ENCODE measurements at regions not wholly inside any gene's neighbourhood (a gene's known extent, or its start where the extent isn't known, plus 50 kb on each side); places are given as distances from the start of the nearest gene placed in this dataset.

GRCh38 chr4:124958847-124959246 lies 246.3 kb upstream of the ANKRD50 start (continued):
- TF ChIP-seq, protein P1, sequence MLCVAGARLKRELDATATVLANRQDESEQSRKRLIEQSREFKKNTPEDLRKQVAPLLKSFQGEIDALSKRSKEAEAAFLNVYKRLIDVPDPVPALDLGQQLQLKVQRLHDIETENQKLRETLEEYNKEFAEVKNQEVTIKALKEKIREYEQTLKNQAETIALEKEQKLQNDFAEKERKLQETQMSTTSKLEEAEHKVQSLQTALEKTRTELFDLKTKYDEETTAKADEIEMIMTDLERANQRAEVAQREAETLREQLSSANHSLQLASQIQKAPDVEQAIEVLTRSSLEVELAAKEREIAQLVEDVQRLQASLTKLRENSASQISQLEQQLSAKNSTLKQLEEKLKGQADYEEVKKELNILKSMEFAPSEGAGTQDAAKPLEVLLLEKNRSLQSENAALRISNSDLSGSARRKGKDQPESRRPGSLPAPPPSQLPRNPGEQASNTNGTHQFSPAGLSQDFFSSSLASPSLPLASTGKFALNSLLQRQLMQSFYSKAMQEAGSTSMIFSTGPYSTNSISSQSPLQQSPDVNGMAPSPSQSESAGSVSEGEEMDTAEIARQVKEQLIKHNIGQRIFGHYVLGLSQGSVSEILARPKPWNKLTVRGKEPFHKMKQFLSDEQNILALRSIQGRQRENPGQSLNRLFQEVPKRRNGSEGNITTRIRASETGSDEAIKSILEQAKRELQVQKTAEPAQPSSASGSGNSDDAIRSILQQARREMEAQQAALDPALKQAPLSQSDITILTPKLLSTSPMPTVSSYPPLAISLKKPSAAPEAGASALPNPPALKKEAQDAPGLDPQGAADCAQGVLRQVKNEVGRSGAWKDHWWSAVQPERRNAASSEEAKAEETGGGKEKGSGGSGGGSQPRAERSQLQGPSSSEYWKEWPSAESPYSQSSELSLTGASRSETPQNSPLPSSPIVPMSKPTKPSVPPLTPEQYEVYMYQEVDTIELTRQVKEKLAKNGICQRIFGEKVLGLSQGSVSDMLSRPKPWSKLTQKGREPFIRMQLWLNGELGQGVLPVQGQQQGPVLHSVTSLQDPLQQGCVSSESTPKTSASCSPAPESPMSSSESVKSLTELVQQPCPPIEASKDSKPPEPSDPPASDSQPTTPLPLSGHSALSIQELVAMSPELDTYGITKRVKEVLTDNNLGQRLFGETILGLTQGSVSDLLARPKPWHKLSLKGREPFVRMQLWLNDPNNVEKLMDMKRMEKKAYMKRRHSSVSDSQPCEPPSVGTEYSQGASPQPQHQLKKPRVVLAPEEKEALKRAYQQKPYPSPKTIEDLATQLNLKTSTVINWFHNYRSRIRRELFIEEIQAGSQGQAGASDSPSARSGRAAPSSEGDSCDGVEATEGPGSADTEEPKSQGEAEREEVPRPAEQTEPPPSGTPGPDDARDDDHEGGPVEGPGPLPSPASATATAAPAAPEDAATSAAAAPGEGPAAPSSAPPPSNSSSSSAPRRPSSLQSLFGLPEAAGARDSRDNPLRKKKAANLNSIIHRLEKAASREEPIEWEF (IDR thresholded peaks at IDR 0.05; ENCODE audit: insufficient replicate concordance, low read depth, low read length) = no peak

- ChIA-PET SMC1A (ENCODE audit: uncharacterized antibody, unreplicated experiment) (no interaction called here), RAD21 (ENCODE audit: unreplicated experiment) (no interaction called here), CTCF (no interaction called here), POLR2A (interaction anchor here (0.5 kb wide), 1 partner anchor 16 kb away, joined by 3 read pairs; no protein-coding TSS in a partner anchor)
- Histone ChIP-seq H3K9ac (ENCODE audit: control insufficient read depth, insufficient read depth, low read length) (no peak overlapping the region), H4K20me1 (ENCODE audit: control insufficient read depth, insufficient read depth) (no peaks in the 10 kb centered on the region), H3K79me2 (ENCODE audit: control insufficient read depth, insufficient read depth, low read length) (no peaks in the 10 kb centered on the region), H3K4me3 (no peak overlapping the region), H2AFZ (ENCODE audit: control insufficient read depth, low read depth, low read length) (no peak overlapping the region), H3K27ac (ENCODE audit: control insufficient read depth, insufficient read depth) (no peak overlapping the region), H3K4me2 (ENCODE audit: control insufficient read depth, insufficient read depth) (no peak overlapping the region), H3K27me3 (replicated peaks in 1 of 2; ENCODE audit: control insufficient read depth in 2 of 2, insufficient read depth in 2 of 2, low read length in 1 of 2) (no peaks in the 10 kb centered on the region), H3K9me3 (replicated peaks; ENCODE audit: control insufficient read depth, insufficient read depth, low read length) (no peaks in the 10 kb centered on the region; the same call in 2 of the 3 replicates), H3K36me3 (ENCODE audit: control insufficient read depth in 2 of 2, insufficient read depth in 2 of 2, low read length in 1 of 2) (no peaks in the 10 kb centered on the region), H3K4me1 (ENCODE audit: control insufficient read depth, insufficient read depth, low read length) (no peaks in the 10 kb centered on the region)
- BruUV-seq (replicated peaks) = no TSS peak
- 11% methylated on average over 2 of the region's 2 CpGs for WGBS (ENCODE audit: insufficient coverage, insufficient replicate concordance, low lambda C conversion rate, missing lambda C conversion rate)
- FAIRE-seq (no peak), ATAC-seq (no peak), DNase-seq (ENCODE audit: low read depth, low spot score) (no peak)
- in situ Hi-C loops (cut with MboI) (no loop called here), intact Hi-C loops (cut with micrococcal nuclease; ENCODE audit: unreplicated experiment) (no loop called here)
- no peak for TF ChIP-seq RCOR1 (conservative IDR thresholded peaks at IDR 0.05; ENCODE audit: low read depth, low read length)
- no peak for TF ChIP-seq KLF5 (IDR thresholded peaks at IDR 0.05; ENCODE audit: partially characterized antibody)
- TF ChIP-seq IRF4 (IDR thresholded peaks at IDR 0.05; ENCODE audit: low read depth, low read length) = no peak
- TF ChIP-seq, protein P2, sequence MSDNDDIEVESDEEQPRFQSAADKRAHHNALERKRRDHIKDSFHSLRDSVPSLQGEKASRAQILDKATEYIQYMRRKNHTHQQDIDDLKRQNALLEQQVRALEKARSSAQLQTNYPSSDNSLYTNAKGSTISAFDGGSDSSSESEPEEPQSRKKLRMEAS (IDR thresholded peaks at IDR 0.05; ENCODE audit: low read depth, low read length) = no peak
- no peak for TF ChIP-seq POLR2A (IDR thresholded peaks at IDR 0.05; ENCODE audit: low read depth, low read length)
- no peak for TF ChIP-seq IKZF1 (conservative IDR thresholded peaks at IDR 0.05)
- TF ChIP-seq EZH2 (IDR thresholded peaks at IDR 0.05; ENCODE audit: borderline replicate concordance, control insufficient read depth, low read depth, low read length) = no peak
- TF ChIP-seq SPI1 (IDR thresholded peaks at IDR 0.05; ENCODE audit: borderline replicate concordance, insufficient read depth, low read depth, low read length) = no peak
- TF ChIP-seq, protein P3, sequence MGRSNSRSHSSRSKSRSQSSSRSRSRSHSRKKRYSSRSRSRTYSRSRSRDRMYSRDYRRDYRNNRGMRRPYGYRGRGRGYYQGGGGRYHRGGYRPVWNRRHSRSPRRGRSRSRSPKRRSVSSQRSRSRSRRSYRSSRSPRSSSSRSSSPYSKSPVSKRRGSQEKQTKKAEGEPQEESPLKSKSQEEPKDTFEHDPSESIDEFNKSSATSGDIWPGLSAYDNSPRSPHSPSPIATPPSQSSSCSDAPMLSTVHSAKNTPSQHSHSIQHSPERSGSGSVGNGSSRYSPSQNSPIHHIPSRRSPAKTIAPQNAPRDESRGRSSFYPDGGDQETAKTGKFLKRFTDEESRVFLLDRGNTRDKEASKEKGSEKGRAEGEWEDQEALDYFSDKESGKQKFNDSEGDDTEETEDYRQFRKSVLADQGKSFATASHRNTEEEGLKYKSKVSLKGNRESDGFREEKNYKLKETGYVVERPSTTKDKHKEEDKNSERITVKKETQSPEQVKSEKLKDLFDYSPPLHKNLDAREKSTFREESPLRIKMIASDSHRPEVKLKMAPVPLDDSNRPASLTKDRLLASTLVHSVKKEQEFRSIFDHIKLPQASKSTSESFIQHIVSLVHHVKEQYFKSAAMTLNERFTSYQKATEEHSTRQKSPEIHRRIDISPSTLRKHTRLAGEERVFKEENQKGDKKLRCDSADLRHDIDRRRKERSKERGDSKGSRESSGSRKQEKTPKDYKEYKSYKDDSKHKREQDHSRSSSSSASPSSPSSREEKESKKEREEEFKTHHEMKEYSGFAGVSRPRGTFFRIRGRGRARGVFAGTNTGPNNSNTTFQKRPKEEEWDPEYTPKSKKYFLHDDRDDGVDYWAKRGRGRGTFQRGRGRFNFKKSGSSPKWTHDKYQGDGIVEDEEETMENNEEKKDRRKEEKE (IDR thresholded peaks at IDR 0.05) = no peak
- TF ChIP-seq SRF (IDR thresholded peaks at IDR 0.05; ENCODE audit: low read depth in 2 of 2, low read length in 2 of 2) = no peak
Measured at GRCh38 chr4:124955476-124955875, 242.9 kb upstream of the ANKRD50 start.

Data from GM12878 (cell line).